HuH-7 (cell line): ENCODE measurements at regions not wholly inside any gene's neighbourhood (a gene's known extent, or its start where the extent isn't known, plus 50 kb on each side); places are given as distances from the start of the nearest gene placed in this dataset.
A peak's percentile ranks its signal among the peaks of the same experiment; 100 is the strongest.
"Not testable (repeated sequence)": the region's sequence is repeated elsewhere in the genome, so short reads cannot be mapped to it uniquely, and the experiment has no call there.

Experiments
- DNase-seq: peaks from one replicate; pipeline ENCODE4 v3.0.0; 2011; ENCODE audit warnings: low spot score

DNA sequence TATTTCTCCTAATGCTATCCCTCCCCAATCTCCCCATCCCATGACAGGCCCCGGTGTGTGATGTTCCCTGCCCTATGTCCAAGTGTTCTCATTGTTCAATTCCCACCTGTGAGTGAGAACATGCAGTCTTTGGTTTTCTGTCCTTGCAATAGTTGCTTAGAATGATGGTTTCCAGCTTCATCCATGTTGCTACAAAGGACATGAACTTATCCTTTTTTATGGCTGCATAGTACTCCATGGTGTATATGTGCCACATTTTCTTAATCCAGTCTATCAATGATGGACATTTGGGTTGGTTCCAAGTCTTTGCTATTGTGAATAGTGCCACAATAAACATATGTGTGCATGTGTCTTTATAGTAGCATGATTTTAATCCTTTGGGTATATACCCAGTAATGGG is 51.3 kb upstream of the RIOK2 start:
- not testable (repeated sequence) for DNase-seq

DNA sequence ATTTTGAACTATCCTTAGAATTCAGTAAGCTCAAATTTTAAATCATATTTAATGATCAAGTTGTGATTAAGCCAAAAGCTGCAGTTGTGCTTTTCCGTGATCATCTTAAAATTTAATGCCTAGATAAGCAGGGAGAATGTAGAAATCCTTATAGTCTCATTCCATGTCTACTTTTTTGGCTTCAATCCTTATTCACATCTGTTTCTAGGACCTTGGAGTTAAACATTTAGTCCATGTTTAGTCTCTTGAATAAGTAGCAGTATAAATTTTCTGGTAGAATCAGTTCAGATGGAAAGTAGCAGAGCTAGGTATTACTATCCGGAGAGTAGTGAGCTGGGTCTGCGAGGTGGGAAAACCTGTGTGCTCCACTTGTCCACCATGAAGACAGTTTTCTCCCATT is 59.3 kb upstream of the RIOK2 start:
- no peak for DNase-seq

DNA sequence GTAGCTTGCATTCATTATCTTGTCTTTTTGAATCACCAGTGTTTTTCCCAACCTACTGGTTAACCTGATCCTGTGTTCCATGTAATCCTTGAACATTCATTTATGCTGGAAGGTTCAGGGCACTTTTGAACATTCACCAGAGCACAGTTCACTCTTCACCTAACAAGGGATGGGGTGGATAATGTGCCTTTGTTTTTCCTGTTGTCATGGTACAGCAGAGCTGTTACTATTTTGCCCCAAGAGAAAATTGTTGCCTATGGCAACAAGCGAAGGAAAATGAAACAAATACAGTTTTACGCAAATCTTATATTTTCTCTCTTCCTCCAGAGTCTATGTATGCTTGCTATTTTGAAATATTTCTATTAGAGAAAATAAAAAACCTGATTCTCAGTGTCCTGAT is 60.3 kb upstream of the RIOK2 start:
- DNase-seq: no peak

DNA sequence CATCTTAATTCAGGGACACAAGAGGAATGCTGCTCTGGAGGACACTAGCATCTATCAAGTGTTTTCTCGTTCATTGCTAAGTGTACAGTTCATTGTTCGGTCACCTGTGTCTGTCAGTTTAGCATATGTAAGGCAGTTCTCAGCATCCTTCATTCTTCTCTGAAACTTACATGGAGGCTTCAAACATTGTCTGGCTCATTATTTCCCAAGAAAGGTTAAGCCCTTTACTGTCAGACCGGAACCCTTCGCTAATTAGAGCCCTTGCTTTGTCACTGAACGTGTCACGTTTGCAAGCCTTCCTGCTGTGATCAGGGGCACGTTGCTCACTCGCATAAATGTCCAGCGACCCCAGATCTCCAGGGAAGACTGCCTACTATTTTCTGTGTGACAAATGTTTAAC is 62.3 kb upstream of the RIOK2 start:
- no peak for DNase-seq

DNA sequence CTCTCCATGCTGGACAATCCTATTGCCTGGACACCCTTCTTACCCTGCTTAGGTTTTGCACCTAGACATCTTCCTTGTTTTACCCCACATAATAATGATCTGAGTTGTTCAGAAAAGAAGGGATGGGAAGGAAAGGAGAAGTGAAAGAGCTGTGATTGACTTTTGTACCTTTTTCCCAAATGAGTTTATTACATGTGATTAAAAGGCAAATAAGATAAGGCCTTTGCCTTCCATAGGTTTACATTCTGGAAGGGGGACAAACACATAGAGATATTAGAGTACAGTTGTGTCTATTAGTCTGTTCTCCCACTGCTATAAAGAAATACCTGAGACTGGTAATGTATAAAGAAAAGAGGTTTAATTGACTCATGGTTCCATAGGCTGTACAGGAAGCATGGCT is 67.1 kb upstream of the RIOK2 start:
- no peak for DNase-seq

DNA sequence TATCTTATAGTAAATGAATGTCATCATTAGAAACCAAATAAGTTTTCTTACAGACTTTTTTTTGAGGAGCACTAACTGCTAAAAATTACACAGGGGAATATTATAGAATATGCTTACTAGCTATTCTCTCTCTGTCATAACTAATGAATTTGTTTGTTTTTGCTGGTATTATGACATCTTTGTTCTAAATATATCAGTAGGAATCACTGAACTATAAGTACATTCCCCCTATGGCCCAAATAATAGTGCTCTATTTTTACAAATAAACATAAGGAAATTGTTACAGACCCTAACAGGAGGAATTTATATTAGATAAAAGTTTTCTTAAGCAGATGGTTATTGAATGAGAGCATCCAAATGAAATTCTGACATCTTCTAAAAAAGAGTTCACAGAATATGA is 83.0 kb upstream of the RIOK2 start:
- DNase-seq: no peak

DNA sequence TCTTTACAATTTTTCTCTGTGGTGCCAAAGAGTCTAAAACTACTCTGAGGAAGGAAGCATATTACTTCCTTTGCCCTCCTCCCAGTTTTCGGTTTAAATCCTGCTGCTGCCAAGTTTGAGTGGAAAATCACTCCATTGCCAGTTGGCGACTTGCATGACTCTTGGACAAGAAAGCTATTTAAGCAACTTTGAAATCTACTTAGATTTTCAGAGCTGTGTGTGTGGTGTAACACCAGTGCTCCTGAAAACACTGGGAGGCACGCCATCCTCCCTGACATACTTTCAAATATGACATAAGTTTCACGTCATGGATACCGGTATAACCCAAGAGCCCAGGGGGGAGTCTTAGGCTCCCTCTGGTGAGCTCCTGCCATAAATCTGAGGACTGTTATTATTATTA is 83.5 kb upstream of the RIOK2 start:
- DNase-seq: no peak

DNA sequence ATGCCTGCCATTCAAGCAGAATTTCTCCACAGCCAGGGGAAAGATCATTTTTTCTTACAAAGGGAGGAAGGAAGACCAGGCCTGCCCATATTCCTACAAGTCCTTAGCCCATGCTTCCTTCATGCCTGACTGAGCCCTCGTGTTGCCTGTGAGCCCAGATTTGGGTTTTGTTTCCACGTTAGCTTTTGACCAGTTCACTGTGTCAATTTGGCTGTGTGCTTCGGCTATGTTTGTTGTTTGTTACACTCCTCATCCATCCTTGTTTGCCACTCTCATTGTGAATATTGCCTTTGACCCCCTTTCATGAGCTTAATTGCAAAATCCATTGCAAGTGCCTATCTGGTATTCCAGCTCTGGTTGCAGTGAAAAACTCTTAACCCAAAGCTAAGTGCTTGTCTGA is 84.7 kb upstream of the RIOK2 start:
- no peak for DNase-seq

DNA sequence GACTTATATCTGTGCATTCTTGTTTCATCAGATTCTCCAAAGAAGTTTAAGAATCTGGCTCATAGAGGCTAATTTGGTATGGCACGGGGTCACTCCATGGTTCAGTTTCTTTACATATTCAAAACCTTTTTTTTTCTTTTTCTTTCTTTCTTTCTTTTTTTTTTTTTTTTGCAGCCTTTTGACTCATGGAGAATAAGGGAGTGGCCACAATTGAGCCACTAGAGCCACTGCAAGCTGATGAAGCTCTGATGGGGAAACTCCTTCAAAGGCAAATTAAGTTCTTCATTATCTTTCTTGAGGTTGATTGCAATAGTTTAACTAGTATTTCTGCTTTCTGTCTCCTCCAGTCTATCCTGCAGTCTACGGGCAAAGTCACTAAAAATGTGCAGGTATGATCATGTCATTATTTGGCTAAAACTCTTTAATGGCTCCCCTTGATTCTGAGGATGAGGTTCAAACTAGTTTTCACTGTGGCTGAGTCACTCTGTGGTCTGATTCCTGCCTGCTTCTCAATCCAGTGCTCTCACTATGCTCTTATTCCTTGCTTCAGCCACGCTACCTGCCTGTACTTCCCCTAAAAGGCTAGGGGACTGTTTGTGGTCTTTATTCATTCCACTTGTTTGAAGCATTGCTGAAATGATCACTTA is 93.5 kb upstream of the RIOK2 start:
- no peak for DNase-seq

DNA sequence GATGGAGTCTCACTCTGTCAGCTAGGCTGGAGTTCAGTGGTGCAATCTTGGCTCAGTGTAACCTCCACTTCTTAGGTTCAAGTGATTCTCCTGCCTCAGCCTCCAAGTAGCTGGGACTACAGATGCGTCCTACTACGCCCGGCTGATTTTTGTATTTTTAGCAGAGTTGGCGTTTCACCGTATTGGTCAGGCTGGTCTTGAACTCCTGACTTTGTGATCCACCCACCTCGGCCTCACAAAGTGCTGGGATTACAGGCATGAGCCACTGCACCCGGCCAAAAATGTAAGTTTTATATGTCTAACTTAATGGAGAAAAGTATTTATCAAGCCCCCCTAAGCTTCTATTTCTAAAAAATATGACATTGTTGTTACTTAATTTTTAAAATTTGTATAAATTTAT is 98.2 kb upstream of the RIOK2 start:
- DNase-seq: no peak

DNA sequence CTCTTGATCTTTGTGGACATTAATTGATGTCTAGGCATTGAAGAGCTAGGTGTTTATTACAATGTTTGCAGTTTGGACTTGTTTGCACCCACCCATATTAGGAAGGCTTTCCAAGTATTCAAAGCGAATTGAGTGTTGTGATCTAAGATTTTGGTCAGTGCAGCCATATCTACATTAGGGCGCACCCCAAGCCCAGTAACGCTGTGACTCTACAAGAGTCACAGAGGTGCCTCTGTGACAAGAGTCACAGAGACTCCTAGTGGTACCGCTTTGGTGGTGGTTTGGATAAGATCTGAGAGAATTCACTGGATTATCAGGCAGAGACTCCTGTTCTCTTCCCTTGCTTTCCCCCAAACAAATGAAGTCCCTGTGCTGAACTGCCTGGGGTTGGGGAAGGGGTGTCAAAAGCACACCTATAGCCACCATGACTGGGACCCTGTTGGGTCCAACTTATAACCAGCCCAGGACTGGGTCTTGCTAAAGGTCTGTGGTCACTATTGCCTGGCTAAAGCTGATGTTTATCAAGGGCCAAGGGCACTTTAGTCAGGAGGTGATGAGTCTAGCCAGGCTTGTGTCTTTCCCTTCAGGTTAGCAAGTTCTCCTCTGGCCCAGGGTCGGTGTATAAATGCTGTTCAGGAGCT is 114.1 kb upstream of the RIOK2 start:
- DNase-seq: peak; percentile 45

DNA sequence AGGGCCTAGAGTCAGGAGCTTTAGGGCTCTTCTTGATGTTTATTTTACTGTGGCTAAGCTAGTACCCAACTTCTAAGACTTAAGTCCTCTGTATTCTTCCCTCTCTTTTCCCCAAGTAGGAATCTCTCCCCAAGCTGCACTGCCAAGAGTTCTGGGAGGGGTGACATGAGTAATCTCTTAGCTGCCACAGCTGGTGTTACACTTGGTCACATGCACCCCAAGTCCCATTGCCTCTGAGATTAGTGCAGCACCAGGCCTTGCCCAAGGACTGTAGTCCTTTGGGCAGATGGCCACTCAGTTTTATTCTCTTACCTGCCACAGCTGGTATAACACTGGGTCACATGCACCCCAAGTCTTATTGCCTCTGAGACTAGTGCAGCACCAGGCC is 114.7 kb upstream of the RIOK2 start:
- no peak for DNase-seq

DNA sequence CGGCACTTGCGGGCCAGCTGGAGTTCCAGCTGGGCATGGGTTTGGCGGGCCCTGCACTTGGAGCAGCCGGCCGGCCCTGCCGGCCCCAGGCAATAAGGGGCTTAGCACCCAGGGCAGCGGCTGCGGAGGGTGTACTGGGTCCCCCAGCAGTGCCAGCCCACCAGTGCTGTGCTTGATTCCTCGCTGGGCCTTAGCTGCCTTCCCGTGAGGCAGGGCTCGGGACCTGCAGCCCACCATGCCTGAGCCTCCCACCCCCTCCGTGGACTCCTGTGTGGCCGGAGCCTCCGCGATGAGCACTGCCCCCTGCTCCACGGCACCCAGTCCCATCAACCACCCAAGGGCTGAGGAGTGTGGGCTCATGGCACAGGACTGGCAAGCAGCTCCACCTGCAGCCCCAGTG is 118.1 kb upstream of the RIOK2 start:
- not testable (repeated sequence) for DNase-seq

DNA sequence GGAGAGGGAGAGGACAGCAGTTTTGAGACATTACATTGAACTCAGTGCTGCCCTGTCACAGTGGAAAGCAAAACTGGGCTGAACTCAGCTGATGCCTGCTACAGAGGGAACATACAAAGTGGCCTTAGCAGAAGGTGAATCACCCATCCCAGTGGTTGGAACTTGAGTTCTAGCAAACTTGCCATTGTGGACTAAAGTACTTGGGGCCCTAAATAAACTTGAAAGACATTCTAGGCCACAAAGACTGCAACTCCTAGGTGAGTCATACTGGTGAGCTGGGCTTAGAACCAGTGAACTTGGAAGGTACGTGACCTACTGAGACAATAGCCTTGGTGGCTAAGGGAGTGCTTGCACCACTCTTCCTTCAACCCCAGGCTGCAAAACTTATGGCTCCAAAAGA is 155.7 kb upstream of the RIOK2 start:
- no peak for DNase-seq

DNA sequence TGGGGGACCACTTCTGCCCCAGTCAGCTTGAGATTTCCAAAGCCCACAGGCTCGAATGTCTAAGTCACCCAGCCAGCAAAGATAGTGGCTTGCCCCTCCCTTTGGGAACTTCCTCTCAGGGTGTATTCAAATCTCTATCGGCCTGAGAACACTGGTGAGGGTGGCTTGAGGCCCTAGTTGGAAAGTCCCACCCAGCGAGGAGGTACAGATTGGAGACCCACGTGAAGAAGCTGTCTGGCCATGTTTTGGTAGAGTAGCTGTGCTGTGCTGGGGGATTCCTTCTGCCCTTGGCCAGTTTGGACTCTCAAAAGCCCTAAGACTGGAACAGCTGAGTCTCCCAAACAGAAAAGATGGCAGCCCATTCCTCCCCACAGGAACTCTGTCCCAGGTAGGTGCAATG is 172.7 kb upstream of the RIOK2 start:
- no peak for DNase-seq

DNA sequence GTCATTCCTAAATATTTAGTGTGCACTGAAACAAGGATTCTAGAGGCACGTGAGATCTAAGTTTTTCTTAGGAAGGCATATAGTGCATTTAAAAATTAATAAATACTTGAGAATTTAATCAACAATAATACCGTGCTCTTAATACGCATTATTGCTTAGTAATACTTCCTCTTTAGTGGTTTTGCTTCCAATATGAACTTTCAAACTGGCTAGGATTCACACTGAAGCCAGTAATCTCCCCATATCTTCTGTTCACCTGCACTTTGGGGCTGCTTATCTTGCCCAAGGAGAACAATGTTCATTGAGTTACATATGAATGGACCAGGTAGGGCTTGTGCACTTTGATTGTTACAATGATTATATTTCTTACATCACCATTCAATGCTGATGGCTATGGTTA is 180.5 kb upstream of the RIOK2 start:
- no peak for DNase-seq

DNA sequence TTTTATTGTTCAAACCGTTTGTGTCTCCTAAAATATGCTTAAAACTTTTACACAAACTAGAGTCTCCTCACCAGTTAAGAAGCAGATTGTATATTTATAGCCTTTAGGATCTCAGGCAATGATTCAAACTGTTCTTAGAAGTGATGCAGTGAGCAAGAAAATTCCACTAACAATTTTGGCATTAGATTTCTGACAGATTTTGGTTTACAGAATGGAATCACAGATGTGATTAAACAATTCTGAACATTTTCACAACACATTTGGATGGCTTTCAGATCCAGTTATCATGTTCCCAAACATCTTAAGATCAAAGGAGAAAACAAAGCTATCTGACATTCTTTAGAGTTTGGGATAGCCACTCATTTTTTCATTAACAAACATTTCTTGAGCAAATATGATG is 181.7 kb upstream of the RIOK2 start:
- no peak for DNase-seq

DNA sequence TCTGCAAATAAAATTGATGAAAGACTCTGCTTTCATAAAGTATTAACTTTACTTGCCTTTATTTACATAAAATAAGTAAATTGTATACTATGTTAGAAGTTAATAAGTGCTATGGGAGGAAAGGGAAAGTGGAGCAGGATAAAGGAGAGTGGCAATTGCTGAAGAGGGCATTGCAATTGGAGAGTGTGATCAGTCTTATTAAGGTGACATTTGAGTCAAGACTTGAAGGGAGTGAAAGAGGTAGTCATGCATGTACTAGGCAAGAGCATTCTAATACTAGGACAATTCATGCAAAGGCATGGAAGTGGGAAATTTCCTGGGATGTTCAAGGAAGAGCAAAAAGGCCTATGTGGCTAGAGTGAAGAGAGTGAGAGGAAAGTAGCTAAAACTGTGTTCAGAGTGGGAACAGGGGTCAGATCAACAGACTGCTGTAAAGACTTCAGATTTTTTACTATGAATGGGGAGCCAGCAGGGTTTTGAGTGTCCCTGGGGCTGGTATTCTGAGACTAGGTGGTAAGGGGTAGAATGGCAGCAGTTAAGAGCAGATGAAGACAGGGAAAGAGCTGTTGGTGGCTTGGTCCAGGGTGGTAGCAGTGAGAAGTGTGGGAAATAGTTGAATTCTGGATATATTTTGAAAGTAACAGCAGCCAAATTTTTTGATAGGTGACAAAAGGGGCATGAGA is 182.3 kb upstream of the RIOK2 start:
- DNase-seq: no peak

DNA sequence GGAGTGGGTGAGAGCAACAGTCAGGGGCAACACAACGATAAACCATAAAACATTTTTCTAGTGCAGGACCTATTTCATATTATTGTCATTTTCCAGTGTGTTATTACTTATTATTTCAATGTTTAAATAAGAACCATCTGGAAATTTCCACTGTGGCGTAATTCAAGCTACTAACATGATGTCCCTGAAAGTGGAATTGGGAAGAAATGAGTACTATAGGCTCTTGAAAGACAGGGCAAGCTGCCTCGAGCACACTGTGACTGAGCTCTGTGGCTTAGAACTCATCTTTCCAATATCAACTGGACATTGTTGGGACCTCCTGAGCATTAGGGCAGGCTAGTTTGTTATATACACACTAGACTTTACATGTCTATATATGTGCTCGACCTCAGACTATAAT is 182.9 kb upstream of the RIOK2 start:
- no peak for DNase-seq

DNA sequence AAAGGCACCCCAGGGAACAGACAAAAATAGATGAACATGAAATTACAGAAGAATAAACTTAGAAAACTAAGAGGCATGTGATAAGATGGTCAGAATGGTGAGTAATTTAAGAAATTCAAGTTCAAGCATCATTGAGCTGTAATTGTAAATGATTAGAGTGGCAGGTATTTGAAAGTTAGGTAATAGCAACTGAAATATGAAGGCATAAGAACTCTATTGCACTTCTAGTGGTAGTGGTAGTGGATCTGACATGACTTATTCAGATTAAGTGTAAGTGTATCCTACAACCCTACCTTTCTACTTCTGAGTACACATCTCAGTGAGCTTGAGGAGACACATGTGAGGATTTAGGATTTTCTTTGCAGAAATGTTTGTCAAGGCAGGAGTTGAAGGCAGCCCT is 192.9 kb upstream of the RIOK2 start:
- no peak for DNase-seq

DNA sequence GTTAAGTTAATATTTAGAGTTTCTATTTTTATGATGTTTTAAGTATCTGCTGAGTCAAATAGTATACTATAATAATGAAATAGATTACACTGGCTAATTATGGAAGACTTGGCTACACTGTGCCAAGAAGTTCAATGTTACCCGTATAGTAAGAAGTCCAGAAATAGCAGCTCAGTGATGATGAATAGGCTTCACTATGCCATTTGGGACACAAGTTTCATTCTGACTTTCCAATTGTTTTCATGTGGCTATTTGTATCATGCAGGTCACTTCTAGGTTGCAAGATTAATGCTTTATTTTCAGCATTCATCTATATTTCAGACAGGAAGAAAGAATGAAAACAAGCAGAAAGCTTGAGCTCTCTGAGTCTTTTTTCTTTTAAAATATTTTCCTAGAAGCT is 194.5 kb upstream of the RIOK2 start:
- no peak for DNase-seq

DNA sequence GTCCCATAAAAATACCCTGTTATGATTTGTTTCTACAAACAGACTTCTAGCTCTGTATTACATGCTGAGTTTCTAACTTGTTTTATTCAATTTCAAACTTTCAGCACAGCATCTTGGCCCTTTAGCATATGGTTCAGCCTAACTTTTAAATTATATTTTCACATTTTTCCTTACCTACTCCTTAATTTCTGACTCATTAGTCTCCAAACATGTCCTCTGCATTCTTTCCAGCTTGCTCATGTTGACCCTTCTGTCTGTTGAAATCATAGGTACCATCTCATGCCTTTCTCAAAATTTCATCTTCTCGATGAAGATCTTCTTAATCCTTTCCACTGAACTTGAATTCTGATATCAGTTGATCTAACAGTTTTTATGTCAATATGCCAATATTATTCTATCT is 200.9 kb upstream of the RIOK2 start:
- no peak for DNase-seq

DNA sequence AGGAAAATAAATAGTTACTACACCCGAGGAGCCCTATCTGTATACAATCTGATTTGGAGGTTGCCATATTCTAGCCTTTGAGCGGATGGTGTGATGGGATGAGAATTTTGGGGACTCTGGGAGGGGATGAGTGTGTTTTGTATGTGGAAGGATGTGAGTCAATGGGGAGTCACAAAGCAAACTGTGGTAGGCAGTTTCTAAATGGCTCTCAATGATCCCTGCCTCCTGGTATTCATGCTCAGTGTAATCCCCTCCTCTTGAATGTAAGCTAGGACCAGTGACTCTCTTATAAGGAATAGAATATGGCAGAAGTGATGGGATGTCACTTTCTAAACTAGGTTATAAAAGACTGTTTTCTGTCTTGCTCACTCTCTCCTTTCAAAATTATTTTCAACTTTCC is 205.7 kb upstream of the RIOK2 start:
- no peak for DNase-seq

DNA sequence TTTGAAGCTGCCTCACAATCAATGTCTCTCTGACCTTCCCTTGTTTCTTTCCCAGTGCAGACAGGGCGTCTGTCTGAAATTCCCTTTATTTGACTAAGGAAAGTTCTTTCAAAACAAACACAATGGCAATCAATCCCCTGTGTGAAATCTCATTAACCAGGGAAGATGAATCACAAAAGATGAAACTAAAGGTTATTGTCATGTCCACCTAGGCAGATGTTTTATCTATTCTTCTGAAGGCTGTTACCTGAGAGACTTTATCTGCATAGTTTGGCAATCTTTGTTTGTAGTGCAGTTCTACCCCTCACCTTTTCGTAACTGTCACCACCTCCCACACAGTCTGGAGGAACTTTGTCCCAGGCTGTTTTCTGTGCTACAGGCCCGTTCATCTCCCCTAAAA is 217.5 kb upstream of the RIOK2 start:
- DNase-seq: peak; percentile 4
